GM10266 (cell line): ENCODE measurements at regions not wholly inside any gene's neighbourhood (a gene's known extent, or its start where the extent isn't known, plus 50 kb on each side); places are given as distances from the start of the nearest gene placed in this dataset.

Source experiments
- DNase-seq: peaks from one replicate; pipeline ENCODE4 v3.0.0; 2012; ENCODE audit errors: extremely low spot score
- CTCF ChIP-seq: IDR thresholded peaks from 2 replicates; pipeline ENCODE4 v1.5.1; 2012; ENCODE audit warnings: mild to moderate bottlenecking, low read depth; ENCODE audit not compliant: control insufficient read depth, insufficient read depth; ENCODE audit errors: missing control alignments

- TF ChIP-seq CTCF: no peak
Measured at GRCh38 chr14:71534506-71534905, 397.7 kb upstream of the RGS6 start.

GRCh38 chr14:71536015-71536740, 396.1 kb upstream of the RGS6 start:
- TF ChIP-seq CTCF: no peak
- no peak for DNase-seq

More at GRCh38 chr14:71534506-71534905, 397.7 kb upstream of the RGS6 start:
- DNase-seq: no peak

- DNase-seq: no peak
- TF ChIP-seq CTCF: no peak
Measured at GRCh38 chr14:71536927-71537772, 395.1 kb upstream of the RGS6 start.

- DNase-seq: no peak
- TF ChIP-seq CTCF: no peak
Measured at GRCh38 chr14:71538288-71538687, 393.9 kb upstream of the RGS6 start.

GRCh38 chr14:71538938-71539649, 393.1 kb upstream of the RGS6 start:
- no peak for DNase-seq
- TF ChIP-seq CTCF: no peak

GRCh38 chr14:71539650-71540285, 392.5 kb upstream of the RGS6 start:
- DNase-seq: no peak
- TF ChIP-seq CTCF: no peak

GRCh38 chr14:71541271-71541670, 391.0 kb upstream of the RGS6 start:
- no peak for DNase-seq
- TF ChIP-seq CTCF: no peak
